COLO668 (cell line): ENCODE measurements at regions not wholly inside any gene's neighbourhood (a gene's known extent, or its start where the extent isn't known, plus 50 kb on each side); places are given as distances from the start of the nearest gene placed in this dataset.
"Not testable (repeated sequence)": the region's sequence is repeated elsewhere in the genome, so short reads cannot be mapped to it uniquely, and the experiment has no call there.

ENCODE experiments used
- DNase-seq: peaks from one replicate; lab custom pipeline; 2025; ENCODE audit not compliant: unreplicated experiment; lab: John Stamatoyannopoulos, UW

GRCh38 chrX:26908218-26908617, 554.9 kb downstream of the PPP4R3C start:
- DNase-seq: no peak

GRCh38 chrX:26889574-26889973, 573.6 kb downstream of the PPP4R3C start:
- DNase-seq: no peak

- DNase-seq: no peak
Measured at GRCh38 chrX:26873736-26874135, 589.4 kb downstream of the PPP4R3C start.

GRCh38 chrX:26871967-26872366, 591.2 kb downstream of the PPP4R3C start:
- no peak for DNase-seq

GRCh38 chrX:26851981-26852380, 611.2 kb downstream of the PPP4R3C start:
- DNase-seq: no peak

- no peak for DNase-seq
Measured at GRCh38 chrX:26848511-26848910, 614.6 kb downstream of the PPP4R3C start.

GRCh38 chrX:26845056-26845455, 618.1 kb downstream of the PPP4R3C start:
- no peak for DNase-seq

GRCh38 chrX:26822448-26822847, 606.5 kb downstream of the MAGEB5 start:
- no peak for DNase-seq

GRCh38 chrX:26789751-26790150, 573.8 kb downstream of the MAGEB5 start:
- DNase-seq: no peak

GRCh38 chrX:26788402-26788998, 572.5 kb downstream of the MAGEB5 start:
- no peak for DNase-seq

GRCh38 chrX:26783512-26784225, 567.7 kb downstream of the MAGEB5 start:
- peak; percentile 2 for DNase-seq

- no peak for DNase-seq
Measured at GRCh38 chrX:26778320-26778888, 562.4 kb downstream of the MAGEB5 start.

- no peak for DNase-seq
Measured at GRCh38 chrX:26762253-26762652, 546.3 kb downstream of the MAGEB5 start.

GRCh38 chrX:26755760-26756159, 539.8 kb downstream of the MAGEB5 start:
- not testable (repeated sequence) for DNase-seq

GRCh38 chrX:26747877-26748276, 531.9 kb downstream of the MAGEB5 start:
- no peak for DNase-seq

GRCh38 chrX:26722666-26723428, 506.9 kb downstream of the MAGEB5 start:
- no peak for DNase-seq

- no peak for DNase-seq
Measured at GRCh38 chrX:26672571-26672970, 456.6 kb downstream of the MAGEB5 start.

- DNase-seq: no peak
Measured at GRCh38 chrX:26670521-26670920, 454.6 kb downstream of the MAGEB5 start.

GRCh38 chrX:26664919-26665318, 448.9 kb downstream of the MAGEB5 start:
- DNase-seq: no peak

GRCh38 chrX:26653050-26653449, 437.1 kb downstream of the MAGEB5 start:
- DNase-seq: no peak

GRCh38 chrX:26651755-26652154, 435.8 kb downstream of the MAGEB5 start:
- DNase-seq: no peak

GRCh38 chrX:26649534-26649933, 433.6 kb downstream of the MAGEB5 start:
- DNase-seq: no peak
